ENCODE measurements at regions not wholly inside any gene's neighbourhood (a gene's known extent, or its start where the extent isn't known, plus 50 kb on each side); places are given as distances from the start of the nearest gene placed in this dataset.

GRCh38 chr6:51027283-51028065, 208.8 kb downstream of the TFAP2B start:
- no peak for TF ChIP-seq CTCF (IDR thresholded peaks at IDR 0.05; ENCODE audit: low read length)
- TF ChIP-seq EZH2 (optimal IDR thresholded peaks at IDR 0.05; ENCODE audit: low read depth, low read length): no peak
